ENCODE measurements at regions not wholly inside any gene's neighbourhood (a gene's known extent, or its start where the extent isn't known, plus 50 kb on each side); places are given as distances from the start of the nearest gene placed in this dataset.
"Not testable (repeated sequence)": the region's sequence is repeated elsewhere in the genome, so short reads cannot be mapped to it uniquely, and the experiment has no call there.

DNA sequence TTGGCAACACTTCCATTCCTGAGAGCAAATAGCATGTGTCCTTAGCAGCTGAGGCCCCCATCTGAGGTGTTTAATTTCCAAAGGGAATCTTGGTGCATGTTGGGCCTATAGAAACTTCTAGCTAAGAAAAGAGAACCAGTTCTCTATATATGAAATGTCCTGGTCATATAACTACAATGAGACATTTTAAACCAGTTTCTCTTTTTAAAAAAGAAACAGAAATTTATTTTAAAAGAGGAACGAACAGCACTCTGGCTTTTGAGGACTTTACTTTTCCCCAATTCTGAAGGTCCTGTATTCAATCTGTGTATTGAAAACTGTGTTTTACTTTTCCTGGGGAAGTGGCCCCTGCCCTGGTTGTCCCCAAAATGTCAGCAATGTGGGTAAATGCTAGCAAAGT is 94.0 kb upstream of the FOXN2 start:
- no peak for DNase-seq (ENCODE audit: low spot score)

DNA sequence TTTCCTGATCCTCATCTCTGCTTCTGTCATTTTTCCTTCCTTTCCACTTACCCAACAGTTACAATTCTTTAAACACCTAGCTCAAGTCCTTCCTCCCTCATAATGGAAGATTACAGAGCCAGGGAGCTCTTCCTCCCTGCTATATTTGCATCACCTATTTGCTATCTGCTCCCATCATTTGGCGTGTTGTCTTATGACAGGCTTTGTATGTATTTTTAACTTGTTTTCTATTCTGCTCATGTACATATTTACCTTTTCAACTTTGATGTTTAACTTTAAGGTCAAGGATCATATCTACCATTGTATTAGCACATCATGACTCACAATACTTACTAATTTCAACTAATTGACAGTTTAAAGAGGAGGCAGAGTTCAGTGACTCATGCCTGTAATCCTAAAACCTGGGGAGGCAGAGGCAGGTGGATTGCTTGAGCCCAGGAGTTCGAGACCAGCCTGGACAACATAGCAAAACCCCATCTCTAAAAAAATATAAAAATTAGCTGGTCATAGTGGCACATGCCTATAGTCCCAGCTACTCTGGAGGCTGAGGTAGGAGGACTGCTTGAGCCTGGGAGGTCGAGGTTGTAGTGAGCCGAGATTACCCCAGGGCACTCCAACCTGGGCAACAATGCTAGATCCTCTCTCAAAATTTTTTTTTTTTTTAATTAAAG is 92.5 kb upstream of the FOXN2 start:
- DNase-seq (ENCODE audit: low spot score) = no peak

- DNase-seq (ENCODE audit: low spot score) = no peak
Observed at GRCh38 chr2:48227617-48228344, 86.7 kb upstream of the FOXN2 start.

GRCh38 chr2:48228345-48228684 is 86.2 kb upstream of the FOXN2 start:
- no peak for DNase-seq (ENCODE audit: low spot score)

DNA sequence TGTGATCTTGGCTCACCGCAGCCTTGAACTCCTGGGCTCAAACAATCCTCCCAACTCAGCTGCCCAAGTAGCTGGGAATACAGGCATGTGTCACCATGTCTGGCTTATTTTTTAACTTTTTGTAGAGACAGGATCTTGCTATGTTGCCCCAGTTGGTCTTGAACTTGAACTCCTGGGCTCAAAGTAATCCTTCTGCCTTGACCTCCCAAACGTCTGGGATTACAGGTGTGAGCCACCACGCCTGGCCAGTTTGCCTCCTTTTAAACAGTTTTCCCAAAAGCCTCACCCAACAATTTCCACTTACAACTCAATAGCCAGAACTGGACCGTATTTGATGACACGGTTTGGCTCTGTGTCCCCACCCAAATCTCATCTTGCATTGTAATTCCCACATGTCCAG is 85.4 kb upstream of the FOXN2 start:
- DNase-seq (ENCODE audit: low spot score) = no peak

DNA sequence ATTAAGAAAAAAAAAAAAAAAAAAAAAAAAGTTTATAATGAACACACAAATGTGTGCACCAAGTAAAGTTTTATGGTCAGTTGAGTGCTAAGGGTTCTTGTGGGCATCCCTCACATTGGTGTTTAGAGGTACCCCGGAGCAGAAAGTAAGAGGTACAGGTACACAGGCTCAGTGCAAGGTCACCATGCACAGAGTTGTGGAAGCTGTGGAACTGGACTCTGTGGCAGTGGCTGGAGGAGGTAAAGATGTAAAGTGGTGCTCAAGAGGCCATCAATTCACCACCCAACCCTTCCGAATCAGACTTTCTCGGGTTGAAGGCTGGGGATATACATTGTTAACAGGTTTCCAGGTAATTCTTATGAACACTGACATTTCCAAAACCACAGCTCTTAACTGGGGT is 83.6 kb upstream of the FOXN2 start:
- no peak for DNase-seq (ENCODE audit: low spot score)

- no peak for DNase-seq (ENCODE audit: low spot score)
Observed at GRCh38 chr2:48232351-48232750, 82.1 kb upstream of the FOXN2 start.

- no peak for DNase-seq (ENCODE audit: low spot score)
Observed at GRCh38 chr2:48233005-48233404, 81.5 kb upstream of the FOXN2 start.

DNA sequence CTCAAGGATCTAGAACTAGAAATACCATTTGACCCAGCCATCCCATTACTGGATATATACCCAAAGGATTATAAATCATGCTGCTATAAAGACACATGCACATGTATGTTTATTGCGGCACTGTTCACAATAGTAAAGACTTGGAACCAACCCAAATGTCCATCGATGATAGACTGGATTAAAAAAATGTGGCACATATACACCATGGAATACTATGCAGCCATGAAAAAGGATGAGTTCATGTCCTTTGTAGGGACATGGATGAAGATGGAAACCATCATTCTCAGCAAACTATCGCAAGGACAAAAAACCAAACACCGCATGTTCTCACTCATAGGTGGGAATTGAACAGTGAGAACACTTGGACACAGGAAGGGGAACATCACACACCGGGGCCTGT is 80.7 kb upstream of the FOXN2 start:
- not testable (repeated sequence) for DNase-seq (ENCODE audit: low spot score)

DNA sequence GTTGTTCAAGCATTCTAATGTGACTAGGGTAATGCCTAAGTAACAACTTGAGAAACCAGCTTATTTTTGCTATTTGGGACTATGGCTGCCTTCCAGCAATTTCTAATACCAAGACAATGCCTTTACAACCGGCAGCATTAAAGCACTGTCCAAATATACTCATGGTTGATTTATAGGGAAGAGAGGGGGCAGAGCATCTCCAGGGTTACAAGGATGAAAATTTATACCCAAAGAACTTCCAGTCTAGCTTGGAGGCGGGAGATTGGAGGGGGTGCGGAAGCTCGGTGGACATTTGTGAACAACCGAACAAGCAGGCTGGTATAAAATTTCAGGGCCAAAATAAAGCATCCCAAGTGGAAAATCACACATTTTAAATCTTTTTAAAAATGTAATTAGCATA is 79.4 kb upstream of the FOXN2 start:
- no peak for DNase-seq (ENCODE audit: low spot score)

GRCh38 chr2:48238381-48238780 is 76.1 kb upstream of the FOXN2 start:
- no peak for DNase-seq (ENCODE audit: low spot score)

GRCh38 chr2:48240912-48241311 is 73.6 kb upstream of the FOXN2 start:
- DNase-seq (ENCODE audit: low spot score) = no peak

GRCh38 chr2:48247206-48247605 is 67.3 kb upstream of the FOXN2 start:
- DNase-seq (ENCODE audit: low spot score) = no peak

DNA sequence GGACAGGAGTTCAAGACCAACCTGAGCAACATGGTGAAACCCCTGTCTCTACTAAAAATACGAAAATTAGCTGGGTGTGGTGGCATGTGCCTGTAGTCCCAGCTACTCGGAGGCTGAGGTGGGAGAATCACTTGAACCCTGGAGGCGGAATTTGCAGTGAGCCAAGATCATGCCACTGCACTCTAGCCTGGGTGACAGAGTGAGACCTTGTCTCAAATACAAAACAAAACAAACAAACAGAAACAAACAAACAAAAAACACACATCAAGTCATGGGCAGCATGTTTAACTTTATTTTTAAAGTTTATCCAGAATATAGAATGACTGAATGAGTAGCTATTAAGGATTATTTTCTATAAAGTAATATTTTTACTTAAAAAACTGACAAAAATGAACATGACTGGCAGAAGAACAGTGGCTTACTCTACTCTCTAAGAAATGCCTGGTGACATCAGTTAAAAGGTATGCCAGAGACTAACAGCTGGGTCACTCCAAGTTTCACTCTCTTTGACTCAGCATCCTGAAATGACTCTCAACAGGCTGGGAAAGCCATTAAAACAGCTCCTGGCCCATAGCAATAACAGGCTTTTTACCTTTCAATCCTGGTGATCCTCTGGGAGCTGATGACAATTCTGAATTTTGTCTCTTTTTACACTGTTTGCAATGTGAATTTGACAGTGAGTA is 66.1 kb upstream of the FOXN2 start:
- DNase-seq (ENCODE audit: low spot score) = peak; percentile 79

GRCh38 chr2:48249025-48249424 is 65.5 kb upstream of the FOXN2 start:
- peak; percentile 3 for DNase-seq (ENCODE audit: low spot score)

GRCh38 chr2:48249631-48250473 is 64.6 kb upstream of the FOXN2 start:
- peak; percentile 33 for DNase-seq (ENCODE audit: low spot score)

DNA sequence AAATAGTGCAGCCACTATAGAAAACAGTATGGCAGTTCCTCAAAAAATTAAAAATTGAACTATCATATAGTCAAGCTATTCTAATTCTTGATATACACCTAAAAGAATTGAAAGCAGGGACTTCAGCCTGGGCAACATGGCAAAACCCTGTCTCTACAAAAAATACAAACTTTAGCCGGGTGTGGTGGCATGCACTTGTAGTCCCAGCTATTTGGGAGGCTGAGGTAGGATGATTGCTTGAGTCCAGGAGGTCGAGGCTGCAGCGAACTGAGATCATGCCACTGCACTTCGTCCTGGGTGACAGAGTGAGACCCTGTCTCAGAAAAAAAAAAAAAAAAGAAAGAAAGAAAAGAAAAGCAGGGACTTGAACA is 64.0 kb upstream of the FOXN2 start:
- DNase-seq (ENCODE audit: low spot score) = no peak

DNA sequence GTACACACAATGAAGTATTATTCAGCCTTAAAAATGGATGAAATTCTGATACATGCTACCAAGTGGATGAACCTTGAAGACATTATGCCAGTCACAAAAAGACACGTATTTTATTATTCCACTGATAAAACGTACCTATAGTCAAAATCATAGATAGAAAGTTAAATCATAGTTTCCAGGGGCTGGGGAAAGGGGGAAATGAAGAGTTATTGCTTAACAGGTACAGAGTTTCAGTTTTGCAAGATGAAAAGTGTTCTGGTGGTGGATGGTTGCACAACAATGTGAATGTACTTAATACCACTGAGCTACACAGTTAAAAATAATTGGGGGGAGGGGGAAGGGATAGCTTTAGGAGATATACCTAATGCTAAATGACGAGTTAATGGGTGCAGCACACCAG is 63.5 kb upstream of the FOXN2 start:
- no peak for DNase-seq (ENCODE audit: low spot score)

DNA sequence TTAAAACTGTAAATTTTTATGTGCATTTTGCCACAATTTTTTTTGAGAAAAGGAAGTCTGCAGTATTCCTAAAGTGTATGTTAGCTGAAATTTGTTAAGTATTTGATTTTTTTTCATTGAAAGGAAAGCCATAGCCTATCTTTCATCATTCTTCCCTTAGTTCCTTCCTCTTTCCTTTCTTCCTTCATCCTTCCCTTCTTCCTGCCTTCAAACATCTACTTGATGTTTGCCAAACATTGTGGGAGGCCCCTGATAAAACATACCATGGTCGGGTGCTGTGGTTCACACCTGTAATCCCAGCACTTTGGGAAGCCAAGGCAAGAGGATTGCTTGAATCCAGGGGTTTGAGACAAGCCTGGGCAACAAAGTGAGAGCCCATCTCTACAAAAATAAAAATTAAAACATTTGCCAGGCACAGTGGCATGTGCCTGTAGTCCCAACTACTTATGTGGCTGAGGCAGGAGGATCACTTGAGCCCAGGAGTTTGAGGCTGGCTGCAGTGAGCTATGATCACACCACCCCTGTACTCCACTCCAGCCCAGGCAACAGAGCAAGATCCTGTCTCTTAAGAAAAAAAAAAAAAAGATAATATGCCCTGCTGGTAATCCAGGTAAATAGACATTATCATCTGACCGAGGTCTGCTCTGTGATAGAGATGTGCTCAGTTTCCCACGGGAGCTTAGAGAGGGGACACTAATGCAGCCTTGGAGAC is 62.9 kb upstream of the FOXN2 start:
- no peak for DNase-seq (ENCODE audit: low spot score)

GRCh38 chr2:48253301-48253700 is 61.2 kb upstream of the FOXN2 start:
- DNase-seq (ENCODE audit: low spot score) = no peak

- DNase-seq (ENCODE audit: low spot score) = no peak
Observed at GRCh38 chr2:48254839-48255238, 59.6 kb upstream of the FOXN2 start.

- no peak for DNase-seq (ENCODE audit: low spot score)
Observed at GRCh38 chr2:48257456-48257855, 57.0 kb upstream of the FOXN2 start.
